ENCODE measurements at regions not wholly inside any gene's neighbourhood (a gene's known extent, or its start where the extent isn't known, plus 50 kb on each side); places are given as distances from the start of the nearest gene placed in this dataset.

DNA sequence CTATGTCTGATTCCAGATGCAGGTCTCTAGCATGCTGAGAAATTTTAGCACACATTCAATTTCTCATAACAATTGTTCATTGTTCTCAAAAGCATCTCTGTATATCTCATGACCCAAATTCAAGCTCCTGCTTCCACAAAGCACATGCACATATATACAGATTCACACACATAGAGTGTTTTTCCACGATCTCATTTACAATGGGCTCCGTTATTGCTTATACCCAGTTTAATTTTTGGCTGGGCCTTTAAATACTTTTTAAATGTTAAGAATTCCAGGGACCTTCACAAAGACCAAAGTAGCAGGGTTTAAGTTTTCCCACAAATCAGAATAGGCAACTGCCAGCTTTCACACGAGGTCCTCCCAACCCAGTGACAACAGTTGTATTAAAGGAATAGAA is 333.5 kb upstream of the SEMA6D start:
- no peak for DNase-seq
- H3K27me3 ChIP-seq (ENCODE audit: insufficient read depth, low read depth, severe bottlenecking) = no peaks in the 10 kb centered on the region
- H3K4me3 ChIP-seq (ENCODE audit: low read depth, low read length) = no peak overlapping the region
- TF ChIP-seq, protein P1, sequence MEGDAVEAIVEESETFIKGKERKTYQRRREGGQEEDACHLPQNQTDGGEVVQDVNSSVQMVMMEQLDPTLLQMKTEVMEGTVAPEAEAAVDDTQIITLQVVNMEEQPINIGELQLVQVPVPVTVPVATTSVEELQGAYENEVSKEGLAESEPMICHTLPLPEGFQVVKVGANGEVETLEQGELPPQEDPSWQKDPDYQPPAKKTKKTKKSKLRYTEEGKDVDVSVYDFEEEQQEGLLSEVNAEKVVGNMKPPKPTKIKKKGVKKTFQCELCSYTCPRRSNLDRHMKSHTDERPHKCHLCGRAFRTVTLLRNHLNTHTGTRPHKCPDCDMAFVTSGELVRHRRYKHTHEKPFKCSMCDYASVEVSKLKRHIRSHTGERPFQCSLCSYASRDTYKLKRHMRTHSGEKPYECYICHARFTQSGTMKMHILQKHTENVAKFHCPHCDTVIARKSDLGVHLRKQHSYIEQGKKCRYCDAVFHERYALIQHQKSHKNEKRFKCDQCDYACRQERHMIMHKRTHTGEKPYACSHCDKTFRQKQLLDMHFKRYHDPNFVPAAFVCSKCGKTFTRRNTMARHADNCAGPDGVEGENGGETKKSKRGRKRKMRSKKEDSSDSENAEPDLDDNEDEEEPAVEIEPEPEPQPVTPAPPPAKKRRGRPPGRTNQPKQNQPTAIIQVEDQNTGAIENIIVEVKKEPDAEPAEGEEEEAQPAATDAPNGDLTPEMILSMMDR (IDR thresholded peaks at IDR 0.05; ENCODE audit: low read depth, low read length) = no peak
- H3K27ac ChIP-seq = peak overlapping the region; percentile 53
- H3K9me3 ChIP-seq (ENCODE audit: severe bottlenecking) = peaks cover 3% of the 10 kb centered on the region
- no peaks in the 10 kb centered on the region for H3K36me3 ChIP-seq

DNA sequence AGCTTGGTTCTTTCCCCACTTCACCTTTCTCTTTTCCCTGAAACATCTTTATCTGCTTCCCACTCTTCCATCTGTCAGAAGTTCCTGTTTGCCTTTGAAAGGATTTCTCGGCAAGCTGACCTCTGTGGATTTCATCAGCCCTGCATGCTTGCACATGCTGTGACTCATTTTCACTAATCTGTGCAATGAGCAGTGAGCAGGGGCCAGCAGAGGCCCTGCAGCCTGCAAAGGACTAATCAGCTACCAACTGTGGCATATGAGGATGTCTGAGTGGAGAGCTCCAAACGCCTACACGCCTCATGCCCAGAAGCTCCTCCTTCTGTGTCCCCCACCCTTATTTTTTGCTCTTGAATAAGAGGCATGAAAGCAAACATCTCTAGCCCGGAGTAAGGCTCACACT is 333.0 kb upstream of the SEMA6D start:
- peak; percentile 86 for DNase-seq
- no peaks in the 10 kb centered on the region for H3K27me3 ChIP-seq (ENCODE audit: insufficient read depth, low read depth, severe bottlenecking)
- no peaks in the 10 kb centered on the region for H3K36me3 ChIP-seq
- no peak overlapping the region for H3K4me3 ChIP-seq (ENCODE audit: low read depth, low read length)
- TF ChIP-seq, protein P1 (IDR thresholded peaks at IDR 0.05; ENCODE audit: low read depth, low read length) = no peak
- H3K9me3 ChIP-seq (ENCODE audit: severe bottlenecking) = peaks cover 3% of the 10 kb centered on the region
- H3K27ac ChIP-seq = peak overlapping the region; percentile 53

DNA sequence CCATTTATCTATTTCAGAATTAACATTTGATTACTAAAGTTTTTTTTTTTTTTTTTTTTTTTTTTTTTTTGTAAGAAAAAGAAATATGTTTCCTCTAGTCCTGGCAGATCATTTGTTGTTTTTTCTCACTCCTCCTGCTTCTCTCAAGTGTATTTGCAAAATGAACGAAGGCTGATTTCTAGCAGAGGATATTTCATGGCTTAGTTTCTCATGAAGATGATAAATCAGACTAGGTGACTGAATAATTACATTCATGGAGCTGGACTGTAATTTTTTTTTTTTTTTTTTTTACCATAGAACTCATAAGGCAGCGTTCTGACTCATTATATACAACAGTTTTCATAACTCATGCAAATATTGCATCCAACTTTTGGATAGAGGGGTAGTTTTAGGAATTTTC is 332.5 kb upstream of the SEMA6D start:
- TF ChIP-seq, protein P1 (IDR thresholded peaks at IDR 0.05; ENCODE audit: low read depth, low read length) = no peak
- Histone ChIP-seq H3K27ac (peak overlapping the region; percentile 53), H3K9me3 (ENCODE audit: severe bottlenecking) (peaks cover 3% of the 10 kb centered on the region), H3K4me3 (ENCODE audit: low read depth, low read length) (no peak overlapping the region), H3K36me3 (no peaks in the 10 kb centered on the region), H3K27me3 (ENCODE audit: insufficient read depth, low read depth, severe bottlenecking) (no peaks in the 10 kb centered on the region)
- no peak for DNase-seq

DNA sequence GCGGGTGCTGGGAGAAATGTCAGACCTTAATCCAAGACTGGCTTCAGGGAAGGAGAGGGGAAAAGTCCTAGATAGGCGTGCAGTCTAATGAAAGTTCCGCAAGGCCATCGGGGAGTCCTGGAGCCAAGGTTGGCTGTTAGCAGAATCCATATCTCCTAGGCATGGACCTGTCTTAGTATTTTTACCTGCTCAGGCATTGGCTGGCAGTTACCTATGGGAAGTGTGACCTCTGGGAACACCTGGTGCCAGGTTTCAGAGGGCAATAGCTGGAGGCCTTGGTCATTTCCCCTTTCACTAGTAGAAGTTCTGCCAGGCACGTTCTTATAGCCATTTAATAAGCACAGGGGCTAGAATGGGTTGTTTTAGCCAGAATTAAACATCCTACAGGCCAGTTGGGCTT is 330.8 kb upstream of the SEMA6D start:
- Histone ChIP-seq H3K27me3 (ENCODE audit: insufficient read depth, low read depth, severe bottlenecking) (no peaks in the 10 kb centered on the region), H3K9me3 (ENCODE audit: severe bottlenecking) (peaks cover 3% of the 10 kb centered on the region), H3K36me3 (no peaks in the 10 kb centered on the region), H3K27ac (no peak overlapping the region), H3K4me3 (ENCODE audit: low read depth, low read length) (no peak overlapping the region)
- DNase-seq = no peak
- TF ChIP-seq, protein P1 (IDR thresholded peaks at IDR 0.05; ENCODE audit: low read depth, low read length) = no peak

DNA sequence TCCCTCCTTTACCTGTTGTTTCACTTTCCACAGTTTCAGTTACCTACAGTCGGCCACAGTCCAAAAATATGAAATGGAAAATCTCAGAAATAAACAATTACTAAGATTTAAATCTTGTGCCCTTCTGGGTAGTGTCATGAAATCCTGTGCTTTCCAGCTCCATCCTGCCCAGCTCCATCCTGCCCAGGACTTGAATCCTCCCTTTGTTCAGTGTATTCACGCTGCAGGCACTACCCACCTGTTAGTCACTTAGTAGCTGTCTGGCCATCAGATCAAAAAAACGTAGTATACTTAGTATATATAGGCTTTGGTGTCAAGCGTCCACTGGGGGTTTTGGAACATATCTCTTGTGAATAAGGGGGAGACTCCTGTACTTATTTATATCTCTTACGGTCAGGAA is 329.0 kb upstream of the SEMA6D start:
- Histone ChIP-seq H3K9me3 (ENCODE audit: severe bottlenecking) (no peaks in the 10 kb centered on the region), H3K27me3 (ENCODE audit: insufficient read depth, low read depth, severe bottlenecking) (no peaks in the 10 kb centered on the region), H3K36me3 (no peaks in the 10 kb centered on the region), H3K27ac (no peak overlapping the region), H3K4me3 (ENCODE audit: low read depth, low read length) (no peak overlapping the region)
- no peak for DNase-seq
- TF ChIP-seq, protein P1 (IDR thresholded peaks at IDR 0.05; ENCODE audit: low read depth, low read length) = no peak

DNA sequence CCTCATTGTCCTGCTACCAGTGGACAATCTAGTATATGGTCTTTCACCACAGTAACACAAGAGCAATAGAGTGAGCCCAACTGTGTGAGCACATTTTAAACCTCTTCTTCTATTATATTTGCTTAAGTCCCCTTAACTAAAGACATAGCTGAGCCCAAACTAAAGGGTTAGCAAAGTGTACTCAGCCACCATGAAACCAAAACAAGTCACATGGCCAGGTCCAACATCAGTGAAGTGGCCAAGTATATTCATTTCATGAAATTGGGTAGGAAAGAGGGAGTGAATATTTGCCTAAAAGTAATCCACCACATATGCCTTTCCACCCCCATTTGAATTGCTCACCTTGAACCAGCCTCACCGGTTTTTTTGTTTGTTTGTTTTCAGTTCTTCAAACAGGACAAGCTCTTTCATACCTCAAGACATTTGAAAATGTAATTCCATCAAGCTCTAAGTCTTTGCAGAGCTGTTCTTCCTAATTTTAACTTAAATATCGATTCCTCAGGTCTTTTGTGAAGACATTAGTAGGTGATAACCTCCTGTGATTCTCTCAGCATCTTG is 327.0 kb upstream of the SEMA6D start:
- TF ChIP-seq, protein P1 (IDR thresholded peaks at IDR 0.05; ENCODE audit: low read depth, low read length) = no peak
- Histone ChIP-seq H3K36me3 (no peaks in the 10 kb centered on the region), H3K9me3 (ENCODE audit: severe bottlenecking) (no peaks in the 10 kb centered on the region), H3K27me3 (ENCODE audit: insufficient read depth, low read depth, severe bottlenecking) (no peaks in the 10 kb centered on the region), H3K27ac (no peak overlapping the region), H3K4me3 (ENCODE audit: low read depth, low read length) (no peak overlapping the region)
- no peak for DNase-seq

Measured in WERI-Rb-1 (cell line).